NCI-H69 (cell line): ENCODE measurements at regions not wholly inside any gene's neighbourhood (a gene's known extent, or its start where the extent isn't known, plus 50 kb on each side); places are given as distances from the start of the nearest gene placed in this dataset.

ENCODE experiments used
- DNase-seq: peaks from one replicate; lab custom pipeline; 2025; lab: John Stamatoyannopoulos, UW

GRCh38 chr14:61627612-61628011, 67.7 kb upstream of the HIF1A start:
- no peak for DNase-seq

GRCh38 chr14:61628016-61628725, 67.1 kb upstream of the HIF1A start:
- DNase-seq, result no peak

- peak; percentile 77 for DNase-seq
Observed at GRCh38 chr14:61630399-61631044, 64.8 kb upstream of the HIF1A start.

- DNase-seq, result peak; percentile 70
Observed at GRCh38 chr14:61631045-61631687, 64.1 kb upstream of the HIF1A start.

- peak; percentile 29 for DNase-seq
Observed at GRCh38 chr14:61632401-61632800, 62.9 kb upstream of the HIF1A start.

- DNase-seq, result peak; percentile 33
Observed at GRCh38 chr14:61632807-61633206, 62.5 kb upstream of the HIF1A start.

GRCh38 chr14:61636291-61636690, 59.0 kb upstream of the HIF1A start:
- DNase-seq, result no peak

- DNase-seq, result peak; percentile 49
Observed at GRCh38 chr14:61636779-61637178, 58.5 kb upstream of the HIF1A start.

GRCh38 chr14:61638595-61639387, 56.5 kb upstream of the HIF1A start:
- DNase-seq, result no peak

- DNase-seq, result no peak
Observed at GRCh38 chr14:61640158-61641136, 54.9 kb upstream of the HIF1A start.

- peak; percentile 20 for DNase-seq
Observed at GRCh38 chr14:61641914-61642613, 53.2 kb upstream of the HIF1A start.

- DNase-seq, result no peak
Observed at GRCh38 chr14:61642614-61642982, 52.7 kb upstream of the HIF1A start.

- no peak for DNase-seq
Observed at GRCh38 chr14:61643555-61643954, 51.8 kb upstream of the HIF1A start.

- DNase-seq, result no peak
Observed at GRCh38 chr14:61644175-61644574, 51.1 kb upstream of the HIF1A start.

GRCh38 chr14:61644834-61645233, 50.5 kb upstream of the HIF1A start:
- peak; percentile 83 for DNase-seq

GRCh38 chr14:61645247-61645646, 50.1 kb upstream of the HIF1A start:
- DNase-seq, result no peak
